HG02884 (cell line): ENCODE measurements at regions not wholly inside any gene's neighbourhood (a gene's known extent, or its start where the extent isn't known, plus 50 kb on each side); places are given as distances from the start of the nearest gene placed in this dataset.
"Not testable (repeated sequence)": the region's sequence is repeated elsewhere in the genome, so short reads cannot be mapped to it uniquely, and the experiment has no call there.

ENCODE experiments used
- ATAC-seq: cut with Tn5 transposase; IDR thresholded peaks from one replicate; pipeline ENCODE4 v1.9.1; 2021; ENCODE audit warnings: mild to moderate bottlenecking, moderate library complexity; ENCODE audit not compliant: unreplicated experiment

DNA sequence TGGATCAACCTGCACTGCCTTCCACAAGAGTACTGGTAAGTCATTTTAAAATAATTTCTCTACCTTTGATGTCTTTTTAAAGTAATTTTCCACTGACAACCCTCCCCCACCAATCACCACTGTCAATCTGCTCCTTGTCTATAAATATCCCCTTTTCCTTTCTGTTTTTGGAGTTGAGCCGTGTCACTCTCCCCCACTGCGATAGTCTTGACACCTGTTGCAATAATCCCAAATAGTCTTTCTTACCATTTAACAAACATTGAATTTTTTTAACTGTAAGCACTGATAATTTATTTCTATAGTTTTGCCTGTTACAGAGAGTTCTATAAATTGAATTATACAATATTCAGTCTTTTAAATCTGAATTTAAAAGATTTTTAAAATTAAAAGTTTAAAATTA lies 420.9 kb downstream of the COL11A1 start:
- no peak for ATAC-seq

DNA sequence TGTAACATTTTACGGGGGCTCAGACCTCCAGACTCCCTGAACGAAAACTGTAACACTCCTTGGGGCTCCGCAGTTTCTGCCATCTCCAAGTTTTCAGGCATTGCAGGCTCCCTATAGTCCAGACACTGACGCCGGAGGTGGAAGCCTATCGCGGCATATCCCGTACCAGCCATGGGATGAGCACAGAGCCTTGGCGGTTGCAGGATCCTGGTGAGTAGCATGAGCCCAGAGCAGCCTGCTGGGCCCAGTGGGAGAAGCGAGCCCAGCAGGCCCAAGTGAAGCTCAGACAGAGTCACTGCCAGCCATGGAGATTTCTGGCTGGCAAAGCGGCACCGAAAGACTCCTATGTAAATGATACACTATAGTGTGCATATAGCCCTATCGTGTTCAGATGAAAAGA lies 446.8 kb downstream of the COL11A1 start:
- ATAC-seq: no peak

DNA sequence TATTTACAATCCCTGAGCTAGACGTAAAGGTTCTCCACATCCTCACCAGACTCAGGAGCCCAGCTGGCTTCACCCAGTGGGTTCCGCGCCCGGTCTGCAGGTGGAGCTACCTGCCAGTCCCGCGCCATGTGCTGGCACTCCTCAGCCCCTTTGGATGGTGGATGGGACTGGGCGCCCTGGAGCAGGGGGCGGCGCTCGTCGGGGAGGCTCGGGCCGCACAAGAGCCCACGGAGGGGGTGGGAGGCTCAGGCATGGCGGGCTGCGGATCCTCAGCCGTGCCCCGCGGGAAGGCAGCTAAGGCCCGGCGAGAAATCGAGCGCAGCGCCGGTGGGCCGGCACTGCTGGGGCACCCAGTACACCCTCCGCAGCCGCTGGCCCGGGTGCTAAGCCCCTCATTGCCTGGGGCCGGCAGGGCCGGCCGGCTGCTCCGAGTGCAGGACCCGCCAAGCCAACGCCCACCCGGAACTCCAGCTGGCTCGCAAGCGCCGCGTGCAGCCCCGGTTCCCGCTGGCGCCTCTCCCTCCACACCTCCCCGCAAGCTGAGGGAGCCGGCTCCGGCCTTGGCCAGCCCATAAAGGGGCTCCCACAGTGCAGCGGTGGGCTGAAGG lies 448.3 kb downstream of the COL11A1 start:
- not testable (repeated sequence) for ATAC-seq

DNA sequence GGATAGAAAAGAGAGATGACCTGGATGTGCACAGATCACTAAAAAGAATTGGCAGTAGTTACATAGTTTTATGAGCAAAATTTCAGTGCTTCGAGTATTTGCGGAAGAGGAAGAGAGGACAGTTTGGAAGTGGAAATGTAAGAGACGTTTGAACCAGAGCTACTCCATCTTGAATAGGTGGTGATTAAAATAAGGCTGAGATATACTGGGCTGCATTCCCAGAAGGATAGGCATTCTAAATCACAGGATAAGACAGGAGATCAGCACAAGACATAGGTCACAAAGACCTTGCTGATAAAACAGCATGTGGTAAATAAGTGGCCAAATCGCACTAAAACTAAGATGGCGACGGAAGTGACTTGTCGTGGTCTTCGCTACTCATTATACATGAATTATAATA lies 453.3 kb downstream of the COL11A1 start:
- no peak for ATAC-seq

DNA sequence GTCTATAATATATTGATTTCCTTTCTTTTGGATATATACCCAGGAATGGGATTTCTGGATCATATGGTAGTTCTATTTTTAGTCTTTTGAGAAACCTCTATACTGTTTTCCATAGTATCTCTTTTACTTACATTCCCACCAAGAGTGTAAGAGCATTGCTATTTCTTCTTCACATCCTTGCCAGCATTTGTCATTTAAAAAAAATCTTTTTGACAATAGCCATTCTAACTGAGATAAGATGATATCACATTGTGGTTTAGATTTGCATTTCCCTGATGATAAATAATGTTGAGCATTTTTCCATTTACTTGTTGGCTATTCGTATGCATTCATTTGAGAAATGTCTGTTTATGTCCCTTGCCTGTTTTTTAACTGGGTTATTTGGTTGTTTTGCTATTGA lies 467.4 kb downstream of the COL11A1 start:
- ATAC-seq: no peak

DNA sequence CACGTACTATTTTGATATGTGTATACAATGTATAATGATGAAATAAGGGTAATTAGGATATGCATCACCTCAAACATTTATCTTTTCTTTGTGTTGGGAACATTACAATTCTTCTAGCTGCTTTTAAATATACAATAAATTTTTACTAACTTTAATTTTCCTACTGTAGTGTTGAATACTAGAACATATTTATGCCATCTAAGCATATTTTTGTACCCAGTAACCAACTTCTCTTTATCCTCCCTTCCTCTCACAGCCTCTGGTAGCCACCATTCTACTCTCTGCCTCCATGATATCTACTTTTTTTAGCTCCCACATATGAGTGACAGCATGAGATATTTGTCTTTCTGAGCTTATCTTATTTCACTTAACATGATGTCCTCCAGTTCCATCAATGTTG lies 468.0 kb downstream of the COL11A1 start:
- no peak for ATAC-seq

DNA sequence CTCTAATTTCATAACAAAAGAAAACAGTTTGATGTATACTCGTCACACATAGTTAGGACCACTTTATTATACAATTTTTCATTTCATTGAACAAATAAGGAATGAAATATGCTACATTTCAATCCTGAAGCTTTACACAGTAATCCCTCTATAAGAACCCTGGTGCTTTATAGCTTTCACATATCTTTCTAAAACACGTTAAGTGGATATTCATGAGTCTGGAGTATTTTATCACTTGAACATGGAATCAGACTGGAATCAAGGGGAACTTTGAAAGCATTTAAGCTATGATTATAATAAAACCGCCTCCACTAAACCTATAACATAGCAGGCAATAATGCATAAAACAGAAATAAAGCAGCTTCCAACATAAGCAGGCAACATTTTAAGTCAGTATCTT lies 476.6 kb downstream of the COL11A1 start:
- no peak for ATAC-seq

DNA sequence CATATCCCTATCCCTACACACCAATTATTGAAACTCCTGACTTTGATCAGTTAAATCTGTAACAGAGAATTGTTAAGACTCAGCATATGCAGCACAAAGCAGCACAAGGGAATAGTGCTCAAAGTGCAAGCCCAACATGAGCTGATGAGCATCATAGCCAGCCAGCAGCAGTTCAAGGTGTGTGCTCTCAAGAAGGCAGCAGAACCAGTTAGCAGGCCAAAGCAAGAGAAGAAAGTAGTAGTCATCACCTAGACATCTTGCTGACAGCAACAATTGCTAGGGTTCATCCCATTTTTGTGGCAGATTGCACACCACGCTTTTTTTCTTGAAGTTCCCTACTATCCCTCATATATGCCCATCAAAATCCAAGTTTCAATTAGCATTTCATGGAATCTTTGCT lies 478.3 kb downstream of the COL11A1 start:
- no peak for ATAC-seq

DNA sequence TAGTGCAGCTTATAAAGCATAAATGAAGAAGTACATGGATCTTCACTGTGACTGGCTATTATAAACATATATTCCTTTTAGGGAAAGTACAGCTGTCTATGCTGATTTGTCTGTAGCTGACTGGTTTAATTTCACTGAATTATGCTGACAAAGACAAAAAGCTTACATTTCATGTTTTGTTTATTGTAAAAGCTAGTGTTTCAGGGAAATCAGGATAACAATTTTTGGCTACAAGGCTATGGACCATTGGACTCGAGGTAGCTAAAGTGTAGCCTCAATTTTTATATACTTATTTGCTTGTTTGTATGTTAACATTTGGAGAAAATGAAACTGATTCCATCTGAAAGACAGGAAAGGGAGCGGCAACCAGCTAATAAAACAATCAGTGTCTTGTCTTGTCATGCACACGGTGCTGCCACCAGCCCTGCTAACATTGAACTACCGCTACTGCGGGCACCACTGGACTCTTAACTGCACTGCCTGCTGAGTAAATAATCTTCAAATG lies 480.2 kb downstream of the COL11A1 start:
- ATAC-seq: no peak

DNA sequence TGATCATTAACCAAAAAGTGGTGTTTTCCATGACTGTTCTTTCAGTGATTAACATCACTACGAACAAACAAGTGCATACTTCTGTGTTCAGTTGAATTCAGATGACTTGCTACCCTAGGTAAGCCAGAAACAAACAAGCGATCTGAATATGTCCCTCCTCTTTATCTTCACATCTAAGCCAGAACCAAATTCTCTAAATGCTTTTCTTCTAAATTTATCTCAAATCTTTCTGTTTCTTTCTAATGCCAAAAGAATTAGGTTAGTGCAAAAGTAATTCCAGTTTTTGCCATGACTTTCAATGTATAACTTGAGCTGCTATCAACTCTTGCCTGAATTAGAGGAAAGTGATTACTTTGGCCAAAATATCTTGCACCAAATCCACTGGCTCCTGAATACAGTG lies 481.2 kb downstream of the COL11A1 start:
- no peak for ATAC-seq

DNA sequence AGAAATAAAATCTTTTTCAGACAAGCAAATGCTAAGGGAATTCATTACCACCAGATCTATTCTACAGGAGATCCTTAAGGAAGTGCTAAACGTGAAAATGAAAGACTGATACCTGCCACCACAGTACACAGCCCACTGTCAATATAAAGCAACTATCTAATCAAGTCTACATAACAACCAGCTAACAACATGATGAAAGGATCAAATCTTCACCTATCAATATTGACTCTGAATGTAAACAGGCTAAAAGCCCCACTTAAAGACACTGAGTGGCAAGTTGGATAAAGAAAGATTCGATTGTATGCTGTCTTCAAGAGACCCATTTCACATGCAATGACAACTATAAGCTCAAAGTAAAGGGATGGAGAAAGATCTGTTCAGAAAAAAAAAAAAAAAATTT lies 492.4 kb downstream of the COL11A1 start:
- ATAC-seq: no peak

DNA sequence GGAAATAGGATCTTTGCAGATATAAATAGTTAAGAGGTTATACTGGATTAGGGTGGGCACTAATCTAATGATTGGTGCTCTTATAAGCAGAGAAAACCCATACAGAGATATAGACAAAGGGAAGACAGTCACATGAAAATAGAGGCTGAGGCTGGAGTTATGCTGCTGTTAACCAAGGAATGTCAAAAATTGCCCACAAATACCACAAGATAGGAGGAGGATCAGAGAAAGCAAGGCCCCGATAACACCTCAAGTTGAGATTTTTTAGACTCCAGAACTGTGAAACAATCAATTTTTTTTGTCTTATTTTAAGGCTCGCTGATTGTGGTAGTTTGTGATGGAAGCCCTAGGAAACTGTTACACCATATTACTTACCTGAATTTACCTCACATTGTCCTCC lies 513.2 kb downstream of the COL11A1 start:
- no peak for ATAC-seq

DNA sequence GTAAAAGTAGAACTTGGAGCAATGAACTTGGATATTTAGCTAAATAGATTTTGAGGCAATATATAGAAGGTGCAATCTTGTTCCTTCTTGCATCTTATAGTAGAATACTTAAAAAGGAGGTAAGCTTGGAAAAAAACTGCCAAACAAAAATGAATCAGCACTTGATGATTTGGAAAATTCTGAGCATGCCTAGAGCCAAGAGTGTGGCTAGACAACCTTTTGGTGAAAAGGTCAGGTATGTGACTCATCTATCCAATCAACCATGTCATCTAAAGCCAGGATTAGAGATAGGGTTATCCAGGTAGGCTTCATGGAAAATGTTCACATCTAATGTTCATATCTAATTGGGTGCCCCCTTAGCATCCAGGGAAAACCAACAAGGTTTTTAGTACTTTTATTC lies 515.0 kb downstream of the COL11A1 start:
- no peak for ATAC-seq

DNA sequence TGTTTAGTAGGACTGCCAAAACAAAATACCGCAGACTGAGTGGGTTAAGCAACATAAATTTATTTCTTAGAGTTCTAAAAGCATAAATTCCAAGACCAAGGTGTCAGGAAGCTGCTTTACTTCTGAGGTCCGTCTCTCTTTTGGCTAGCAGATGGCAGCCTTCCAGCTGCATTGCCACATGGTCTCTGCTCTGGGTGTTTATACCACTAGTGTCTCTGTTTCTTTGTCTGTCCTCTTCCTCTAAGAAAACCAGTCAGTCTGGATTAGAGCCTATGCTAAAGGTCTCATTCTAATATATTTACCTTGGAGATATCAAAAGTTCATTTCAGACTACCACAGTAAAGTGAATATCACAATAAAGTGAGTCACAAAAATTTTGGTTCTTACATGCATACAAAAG lies 519.8 kb downstream of the COL11A1 start:
- ATAC-seq: no peak

DNA sequence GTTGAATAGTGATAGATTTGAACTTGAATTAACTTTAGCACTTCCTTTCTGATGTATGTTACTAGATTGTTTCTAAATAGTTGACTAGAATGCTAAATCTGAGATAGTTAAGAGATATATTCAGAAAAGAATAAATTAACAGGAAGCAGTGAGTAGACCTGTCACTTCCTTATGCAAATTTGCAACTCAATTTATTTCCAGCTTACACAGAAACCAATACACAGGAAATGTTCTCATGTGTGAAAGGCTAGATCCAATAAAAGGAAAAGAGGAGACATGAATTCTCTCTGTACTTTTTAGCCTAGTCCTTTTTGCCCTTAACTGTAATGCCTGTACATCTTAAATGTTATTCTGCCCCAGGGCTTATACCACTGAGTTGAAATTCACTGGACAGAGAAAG lies 522.3 kb downstream of the COL11A1 start:
- no peak for ATAC-seq

DNA sequence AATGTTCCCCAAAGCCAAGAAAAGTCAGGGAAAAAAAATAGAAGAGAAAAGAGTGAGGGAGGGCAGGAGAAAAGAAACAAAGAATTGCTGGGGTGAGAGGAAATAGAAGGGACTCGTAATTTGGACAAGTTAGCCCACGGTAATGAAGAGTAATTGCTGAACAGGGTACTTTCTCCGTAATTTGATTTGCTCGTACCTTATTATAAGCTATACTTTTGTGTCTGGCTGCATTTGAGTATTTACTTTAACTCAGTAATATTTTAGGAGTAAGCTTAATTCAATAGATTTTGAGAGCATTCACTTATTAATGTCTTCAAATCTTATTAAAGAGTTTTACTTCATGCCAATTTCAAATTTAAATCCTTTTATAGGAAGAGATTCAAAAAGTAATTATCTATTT lies 527.5 kb downstream of the COL11A1 start:
- ATAC-seq: no peak

DNA sequence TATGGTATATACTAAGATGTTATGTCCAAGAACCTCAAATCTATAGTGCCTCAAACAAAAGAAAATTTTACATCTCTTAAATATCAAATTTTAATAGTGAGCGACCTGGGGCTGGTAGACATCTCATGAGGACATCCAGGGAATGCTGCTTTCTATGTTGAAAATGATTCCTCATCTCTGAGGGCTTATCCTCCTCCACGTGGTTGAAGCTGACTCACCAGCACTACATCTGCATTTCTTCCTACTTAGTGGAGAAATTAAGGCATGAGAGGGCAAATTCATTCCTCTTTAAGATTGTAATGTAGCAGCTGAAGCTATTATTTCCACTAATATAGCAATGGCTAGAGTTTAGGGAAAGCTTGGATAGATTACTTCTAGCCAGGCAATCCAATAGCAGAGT lies 529.5 kb downstream of the COL11A1 start:
- ATAC-seq: no peak

DNA sequence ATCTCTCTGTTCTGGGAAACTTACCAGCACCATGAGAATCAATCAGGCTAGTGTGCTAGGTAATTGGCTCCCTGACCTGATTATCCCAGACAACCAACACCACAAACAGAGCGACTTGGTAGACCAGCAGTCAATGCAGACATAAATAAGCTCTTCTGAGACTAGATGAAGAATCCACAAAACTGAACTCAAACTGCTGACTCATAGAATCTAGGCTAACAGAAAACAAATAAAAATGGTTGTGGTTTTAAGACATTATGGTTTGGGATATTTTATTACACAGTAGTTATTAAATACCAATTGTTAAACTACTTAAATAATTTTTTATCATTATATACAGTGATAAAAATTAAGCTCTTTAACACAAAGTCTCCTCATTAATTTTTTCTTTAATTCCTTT lies 535.7 kb downstream of the COL11A1 start:
- no peak for ATAC-seq

DNA sequence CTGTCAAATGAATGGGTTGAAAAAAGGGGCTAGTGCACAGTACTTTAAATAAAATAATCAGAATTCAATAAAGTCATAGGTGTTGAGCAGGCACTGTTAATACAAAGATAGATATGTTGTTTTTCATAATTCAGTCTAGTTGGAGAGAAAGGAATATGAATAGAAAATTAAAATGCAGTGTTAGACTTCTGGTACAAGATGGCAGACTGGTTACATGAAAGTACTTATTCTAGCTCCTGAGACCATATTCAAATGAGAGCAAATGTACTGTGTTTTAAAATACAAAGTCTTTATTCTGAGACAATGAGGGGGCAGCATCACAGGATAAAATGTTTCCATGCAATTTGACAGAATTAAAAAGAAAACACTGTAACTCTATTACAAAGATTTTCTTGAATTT lies 542.1 kb downstream of the COL11A1 start:
- ATAC-seq: no peak

DNA sequence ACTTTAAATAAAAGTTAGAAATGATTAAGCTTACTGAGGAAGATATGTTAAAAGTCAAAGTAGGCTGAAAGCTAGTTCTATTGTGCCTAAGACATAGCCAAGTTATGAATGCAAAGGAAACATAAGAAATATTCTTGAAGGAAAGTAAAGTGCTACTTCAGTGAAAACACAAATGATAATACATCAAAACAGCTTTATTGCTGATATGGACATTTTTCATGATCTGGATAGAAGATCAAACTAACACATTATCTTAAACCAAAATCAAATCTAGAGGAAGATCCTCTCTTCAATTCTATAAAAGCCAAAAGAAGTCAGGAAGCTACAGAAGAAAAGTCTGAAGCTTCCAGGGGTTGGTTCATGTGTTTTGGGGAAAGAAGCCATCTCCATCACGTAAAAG lies 545.9 kb downstream of the COL11A1 start:
- no peak for ATAC-seq

DNA sequence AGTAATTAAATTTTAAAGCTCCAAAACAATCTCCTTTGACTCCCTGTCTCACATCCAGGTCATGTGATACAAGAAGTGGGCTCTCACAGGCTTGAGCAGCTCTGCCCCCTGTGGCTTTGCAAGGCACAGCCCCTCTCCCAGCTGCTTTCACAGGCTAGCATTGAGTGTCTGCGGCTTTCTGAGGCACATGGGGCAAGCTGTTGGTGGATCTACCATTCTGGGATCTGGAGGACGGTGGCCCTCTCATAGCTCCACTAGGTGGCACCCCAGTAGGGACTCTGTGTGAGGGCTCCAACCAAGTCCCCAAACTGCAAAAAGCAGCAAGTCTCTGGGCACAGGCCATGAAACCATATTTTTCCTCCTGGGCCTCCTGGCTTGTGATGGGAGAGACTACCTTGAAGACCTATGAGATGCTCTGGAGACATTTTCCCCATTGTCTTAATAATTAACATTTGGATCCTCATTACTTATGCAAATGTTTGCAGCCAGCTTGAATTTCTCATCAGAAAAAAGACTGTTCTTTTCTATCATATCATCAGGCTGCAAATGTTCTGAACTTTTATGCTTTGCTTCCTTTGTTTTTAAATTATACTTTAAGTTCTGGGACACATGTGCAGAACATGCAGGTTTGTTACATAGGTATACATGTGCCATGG lies 554.1 kb upstream of the OLFM3 start:
- peak; percentile 52 for ATAC-seq

DNA sequence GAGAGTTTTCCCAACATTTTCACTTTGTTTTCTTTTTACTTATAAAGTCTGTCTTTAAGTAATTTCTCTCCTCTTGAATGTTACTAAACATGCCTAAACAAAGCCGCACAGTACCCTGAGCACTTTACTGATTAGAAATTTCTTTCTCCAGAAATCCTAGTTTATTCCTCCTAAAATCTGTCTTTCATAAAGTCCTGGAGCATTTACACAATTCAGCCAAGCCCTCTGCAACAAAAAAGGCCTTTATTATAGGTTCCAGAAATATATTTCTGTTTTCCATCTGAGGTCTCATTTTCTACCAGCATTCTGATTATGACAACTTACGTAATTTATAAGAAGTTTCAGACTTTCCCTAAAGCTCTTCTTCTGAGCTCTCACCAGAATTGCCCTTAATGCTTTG lies 549.5 kb upstream of the OLFM3 start:
- no peak for ATAC-seq
